Midbrain (tissue), 1 donor: ENCODE measurements at regions not wholly inside any gene's neighbourhood (a gene's known extent, or its start where the extent isn't known, plus 50 kb on each side); places are given as distances from the start of the nearest gene placed in this dataset.

Experiments
- DNase-seq: peaks from one replicate; lab custom pipeline; 2025; lab: John Stamatoyannopoulos, UW

GRCh38 chr4:148747721-148748268 lies 305.6 kb upstream of the NR3C2 start:
- no peak for DNase-seq

- no peak for DNase-seq
Measured at GRCh38 chr4:148740701-148741100, 298.5 kb upstream of the NR3C2 start.

- no peak for DNase-seq
Measured at GRCh38 chr4:148737061-148737770, 295.0 kb upstream of the NR3C2 start.

GRCh38 chr4:148735432-148736155 lies 293.4 kb upstream of the NR3C2 start:
- no peak for DNase-seq

- no peak for DNase-seq
Measured at GRCh38 chr4:148730766-148731165, 288.6 kb upstream of the NR3C2 start.

GRCh38 chr4:148730082-148730640 lies 287.9 kb upstream of the NR3C2 start:
- no peak for DNase-seq

GRCh38 chr4:148717988-148718387 lies 275.8 kb upstream of the NR3C2 start:
- DNase-seq = no peak

- DNase-seq = no peak
Measured at GRCh38 chr4:148716431-148717052, 274.3 kb upstream of the NR3C2 start.

- DNase-seq = no peak
Measured at GRCh38 chr4:148704291-148704690, 262.1 kb upstream of the NR3C2 start.

- no peak for DNase-seq
Measured at GRCh38 chr4:148694702-148695101, 252.5 kb upstream of the NR3C2 start.

GRCh38 chr4:148693913-148694649 lies 251.9 kb upstream of the NR3C2 start:
- no peak for DNase-seq

GRCh38 chr4:148692242-148692641 lies 250.0 kb upstream of the NR3C2 start:
- no peak for DNase-seq

- no peak for DNase-seq
Measured at GRCh38 chr4:148686449-148686848, 244.2 kb upstream of the NR3C2 start.

- no peak for DNase-seq
Measured at GRCh38 chr4:148684638-148685037, 242.4 kb upstream of the NR3C2 start.

GRCh38 chr4:148680884-148681283 lies 238.7 kb upstream of the NR3C2 start:
- DNase-seq = no peak

GRCh38 chr4:148676344-148676743 lies 234.1 kb upstream of the NR3C2 start:
- DNase-seq = no peak

GRCh38 chr4:148674876-148675275 lies 232.7 kb upstream of the NR3C2 start:
- DNase-seq = no peak

- DNase-seq = no peak
Measured at GRCh38 chr4:148664636-148665035, 222.4 kb upstream of the NR3C2 start.

GRCh38 chr4:148654131-148654530 lies 211.9 kb upstream of the NR3C2 start:
- no peak for DNase-seq

- DNase-seq = no peak
Measured at GRCh38 chr4:148653681-148654080, 211.5 kb upstream of the NR3C2 start.

- no peak for DNase-seq
Measured at GRCh38 chr4:148651991-148652390, 209.8 kb upstream of the NR3C2 start.
